ENCODE measurements at regions not wholly inside any gene's neighbourhood (a gene's known extent, or its start where the extent isn't known, plus 50 kb on each side); places are given as distances from the start of the nearest gene placed in this dataset.

DNA sequence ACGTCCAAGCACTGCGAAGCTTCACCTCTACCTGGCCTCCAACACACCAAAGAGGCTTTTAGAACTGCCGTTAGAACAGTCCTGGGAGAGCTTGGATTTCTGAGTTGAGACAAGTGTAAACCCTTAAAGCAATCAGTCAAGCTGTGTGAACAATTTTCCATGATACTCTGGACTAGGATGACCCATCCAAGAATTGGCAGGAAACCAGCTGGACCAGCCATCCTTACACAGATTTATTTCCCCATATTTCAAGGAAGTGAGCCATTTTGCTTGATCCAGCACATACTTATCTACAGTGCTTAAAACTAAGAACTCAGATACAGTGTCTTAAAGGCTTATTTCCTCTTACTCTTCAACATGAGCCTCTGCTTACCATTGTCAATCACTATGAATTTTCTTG lies 340.7 kb upstream of the HS3ST1 start:
- no peaks in the 10 kb centered on the region for H3K27me3 ChIP-seq (ENCODE audit: control insufficient read depth, extremely low read depth, insufficient read depth, low read length)
- no peak overlapping the region for H3K4me2 ChIP-seq (ENCODE audit: control insufficient read depth, extremely low read depth, insufficient read depth, low read depth, low read length)
- no peaks in the 10 kb centered on the region for H3K9me1 ChIP-seq (ENCODE audit: control insufficient read depth, extremely low read depth, insufficient read depth, low read length)
- no peak overlapping the region for H3K27ac ChIP-seq (ENCODE audit: control insufficient read depth, insufficient read depth, low read length)
- H3K4me1 ChIP-seq (ENCODE audit: control insufficient read depth, extremely low read depth, insufficient read depth, low read length), result no peaks in the 10 kb centered on the region
- H2AFZ ChIP-seq (ENCODE audit: control insufficient read depth, low read length), result no peak overlapping the region
- H3K79me2 ChIP-seq (ENCODE audit: control insufficient read depth, insufficient read depth, low read length), result no peaks in the 10 kb centered on the region
- H4K20me1 ChIP-seq (ENCODE audit: control insufficient read depth, extremely low read depth, insufficient read depth, low read length), result no peaks in the 10 kb centered on the region
- H3K36me3 ChIP-seq (ENCODE audit: control insufficient read depth in 2 of 2, extremely low read depth in 1 of 2, insufficient read depth in 2 of 2, low read length in 2 of 2), result no peaks in the 10 kb centered on the region
- no peak for DNase-seq (ENCODE audit: low read depth, low spot score)
- dilution Hi-C loops (cut with MboI; ENCODE audit: extremely low pct_ligation_motif_present, low sequenced_read_pairs), result no loop called here
- TF ChIP-seq EZH2 (IDR thresholded peaks at IDR 0.05; ENCODE audit: low read length), result no peak
- TF ChIP-seq CTCF (optimal IDR thresholded peaks at IDR 0.05 in 1 of 3, IDR thresholded peaks at IDR 0.05 in 1 of 3, conservative IDR thresholded peaks at IDR 0.05 in 1 of 3; ENCODE audit: extremely low read depth in 1 of 3, insufficient read depth in 2 of 3, low read length in 3 of 3), result no peak
- H3K9ac ChIP-seq (ENCODE audit: control insufficient read depth, extremely low read depth, insufficient read depth, low read length), result no peak overlapping the region
- H3K9me3 ChIP-seq (ENCODE audit: control insufficient read depth, low read depth, low read length), result no peaks in the 10 kb centered on the region
- no peak for FAIRE-seq
- no peak overlapping the region for H3K4me3 ChIP-seq (ENCODE audit: control insufficient read depth in 2 of 3, extremely low read depth in 1 of 3, insufficient read depth in 2 of 3, low read depth in 1 of 3, low read length in 3 of 3)

- H4K20me1 ChIP-seq (ENCODE audit: control insufficient read depth, extremely low read depth, insufficient read depth, low read length), result no peaks in the 10 kb centered on the region
Measured at GRCh38 chr4:11768251-11768972, 339.7 kb upstream of the HS3ST1 start.

More at GRCh38 chr4:11768251-11768972, 339.7 kb upstream of the HS3ST1 start:
- no peaks in the 10 kb centered on the region for H3K27me3 ChIP-seq (ENCODE audit: control insufficient read depth, extremely low read depth, insufficient read depth, low read length)
- H3K4me3 ChIP-seq (ENCODE audit: control insufficient read depth in 2 of 3, extremely low read depth in 1 of 3, insufficient read depth in 2 of 3, low read depth in 1 of 3, low read length in 3 of 3), result no peak overlapping the region
- H3K27ac ChIP-seq (ENCODE audit: control insufficient read depth, insufficient read depth, low read length), result no peak overlapping the region
- no peaks in the 10 kb centered on the region for H3K36me3 ChIP-seq (ENCODE audit: control insufficient read depth in 2 of 2, extremely low read depth in 1 of 2, insufficient read depth in 2 of 2, low read length in 2 of 2)
- H3K9me1 ChIP-seq (ENCODE audit: control insufficient read depth, extremely low read depth, insufficient read depth, low read length), result no peaks in the 10 kb centered on the region
- dilution Hi-C loops (cut with MboI; ENCODE audit: extremely low pct_ligation_motif_present, low sequenced_read_pairs), result no loop called here
- no peak overlapping the region for H3K9ac ChIP-seq (ENCODE audit: control insufficient read depth, extremely low read depth, insufficient read depth, low read length)
- H3K4me2 ChIP-seq (ENCODE audit: control insufficient read depth, extremely low read depth, insufficient read depth, low read depth, low read length), result no peak overlapping the region
- FAIRE-seq, result no peak
- DNase-seq (ENCODE audit: low read depth, low spot score), result no peak
- TF ChIP-seq EZH2 (IDR thresholded peaks at IDR 0.05; ENCODE audit: low read length), result no peak
- no peak for TF ChIP-seq CTCF (optimal IDR thresholded peaks at IDR 0.05 in 1 of 3, IDR thresholded peaks at IDR 0.05 in 1 of 3, conservative IDR thresholded peaks at IDR 0.05 in 1 of 3; ENCODE audit: extremely low read depth in 1 of 3, insufficient read depth in 2 of 3, low read length in 3 of 3)
- H3K4me1 ChIP-seq (ENCODE audit: control insufficient read depth, extremely low read depth, insufficient read depth, low read length), result no peaks in the 10 kb centered on the region
- no peak overlapping the region for H2AFZ ChIP-seq (ENCODE audit: control insufficient read depth, low read length)
- no peaks in the 10 kb centered on the region for H3K9me3 ChIP-seq (ENCODE audit: control insufficient read depth, low read depth, low read length)
- no peaks in the 10 kb centered on the region for H3K79me2 ChIP-seq (ENCODE audit: control insufficient read depth, insufficient read depth, low read length)

Measured in keratinocyte (primary cell).